ENCODE measurements at regions not wholly inside any gene's neighbourhood (a gene's known extent, or its start where the extent isn't known, plus 50 kb on each side); places are given as distances from the start of the nearest gene placed in this dataset.

- TF ChIP-seq CTCF (IDR thresholded peaks at IDR 0.05; ENCODE audit: extremely low read depth in 1 of 2, insufficient read depth in 1 of 2, low read depth in 1 of 2, low read length in 2 of 2) = no peak
- TF ChIP-seq POLR2A (IDR thresholded peaks at IDR 0.05; ENCODE audit: low read depth, low read length) = no peak
- TF ChIP-seq EZH2 (IDR thresholded peaks at IDR 0.05; ENCODE audit: borderline replicate concordance, low read depth, low read length, severe bottlenecking) = no peak
- TF ChIP-seq POLR2AphosphoS5 (IDR thresholded peaks at IDR 0.05; ENCODE audit: insufficient read depth, low read depth, low read length) = no peak
- no peak for TF ChIP-seq MAX (IDR thresholded peaks at IDR 0.05; ENCODE audit: insufficient read depth, insufficient read length)
- no peak for TF ChIP-seq GATA2 (IDR thresholded peaks at IDR 0.05; ENCODE audit: insufficient read depth, insufficient read length, low read depth, low read length)
Measured at GRCh38 chr16:11464241-11464640, 119.0 kb downstream of the RMI2 start.
